ENCODE measurements at regions not wholly inside any gene's neighbourhood (a gene's known extent, or its start where the extent isn't known, plus 50 kb on each side); places are given as distances from the start of the nearest gene placed in this dataset.

DNA sequence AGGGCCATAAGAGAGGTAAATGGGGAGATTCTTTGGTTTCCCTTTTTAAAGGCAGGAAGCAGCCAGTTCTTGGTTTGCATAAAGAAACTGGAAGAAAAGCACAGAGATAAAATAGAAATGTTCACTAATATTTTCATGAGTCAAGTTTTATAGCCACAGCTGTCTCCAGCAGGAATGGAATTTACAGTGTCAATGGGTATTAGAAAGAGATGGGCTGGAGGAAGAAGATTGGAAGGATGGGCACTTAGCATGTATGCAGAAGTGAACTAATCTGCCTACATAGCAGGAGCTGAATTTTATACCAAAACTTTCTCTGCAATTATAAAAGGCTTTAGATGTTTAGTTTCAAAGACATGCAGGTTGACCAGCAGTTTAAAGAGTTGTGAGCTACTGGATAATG lies 521.9 kb upstream of the GOLIM4 start:
- Mint-ChIP-seq H3K4me1 (ENCODE audit: low read depth) (no peaks in the 10 kb centered on the region), H3K9me3 (peaks cover 11% of the 10 kb centered on the region; the same call in 1 of the 2 replicates), H3K4me3 (no peak overlapping the region), H3K36me3 (ENCODE audit: low read depth) (no peaks in the 10 kb centered on the region), H3K27me3 (ENCODE audit: insufficient read depth) (no peaks in the 10 kb centered on the region; the same call in 1 of the 2 replicates), H3K27ac (no peak overlapping the region)
- no peak for DNase-seq
- TF ChIP-seq, protein P1, sequence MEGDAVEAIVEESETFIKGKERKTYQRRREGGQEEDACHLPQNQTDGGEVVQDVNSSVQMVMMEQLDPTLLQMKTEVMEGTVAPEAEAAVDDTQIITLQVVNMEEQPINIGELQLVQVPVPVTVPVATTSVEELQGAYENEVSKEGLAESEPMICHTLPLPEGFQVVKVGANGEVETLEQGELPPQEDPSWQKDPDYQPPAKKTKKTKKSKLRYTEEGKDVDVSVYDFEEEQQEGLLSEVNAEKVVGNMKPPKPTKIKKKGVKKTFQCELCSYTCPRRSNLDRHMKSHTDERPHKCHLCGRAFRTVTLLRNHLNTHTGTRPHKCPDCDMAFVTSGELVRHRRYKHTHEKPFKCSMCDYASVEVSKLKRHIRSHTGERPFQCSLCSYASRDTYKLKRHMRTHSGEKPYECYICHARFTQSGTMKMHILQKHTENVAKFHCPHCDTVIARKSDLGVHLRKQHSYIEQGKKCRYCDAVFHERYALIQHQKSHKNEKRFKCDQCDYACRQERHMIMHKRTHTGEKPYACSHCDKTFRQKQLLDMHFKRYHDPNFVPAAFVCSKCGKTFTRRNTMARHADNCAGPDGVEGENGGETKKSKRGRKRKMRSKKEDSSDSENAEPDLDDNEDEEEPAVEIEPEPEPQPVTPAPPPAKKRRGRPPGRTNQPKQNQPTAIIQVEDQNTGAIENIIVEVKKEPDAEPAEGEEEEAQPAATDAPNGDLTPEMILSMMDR (IDR thresholded peaks at IDR 0.05): no peak

DNA sequence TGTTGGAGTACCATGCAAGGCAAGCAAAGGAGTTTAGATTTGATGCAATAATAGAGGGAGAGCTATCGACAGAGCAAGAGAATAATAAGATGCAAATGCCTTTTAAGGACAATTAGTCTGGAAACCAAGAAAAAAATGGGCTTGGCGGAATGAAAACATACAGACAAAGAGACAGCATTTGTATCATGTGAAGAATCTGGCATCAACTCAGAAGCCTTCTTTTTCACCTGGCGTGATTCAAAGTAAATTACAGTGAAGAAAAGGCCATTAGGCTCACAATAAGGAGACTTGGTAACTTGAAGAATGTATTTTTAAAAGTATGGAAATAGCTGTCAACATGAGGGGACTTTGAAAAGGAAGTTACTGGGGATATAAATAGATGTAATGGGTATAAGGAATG lies 521.2 kb upstream of the GOLIM4 start:
- Mint-ChIP-seq H3K4me3 (no peak overlapping the region), H3K27ac (no peak overlapping the region), H3K9me3 (peaks cover 13% of the 10 kb centered on the region; the same call in 1 of the 2 replicates), H3K4me1 (ENCODE audit: low read depth) (no peaks in the 10 kb centered on the region), H3K36me3 (ENCODE audit: low read depth) (no peaks in the 10 kb centered on the region), H3K27me3 (ENCODE audit: insufficient read depth) (no peaks in the 10 kb centered on the region; the same call in 1 of the 2 replicates)
- TF ChIP-seq, protein P1 (IDR thresholded peaks at IDR 0.05): no peak
- DNase-seq: no peak

DNA sequence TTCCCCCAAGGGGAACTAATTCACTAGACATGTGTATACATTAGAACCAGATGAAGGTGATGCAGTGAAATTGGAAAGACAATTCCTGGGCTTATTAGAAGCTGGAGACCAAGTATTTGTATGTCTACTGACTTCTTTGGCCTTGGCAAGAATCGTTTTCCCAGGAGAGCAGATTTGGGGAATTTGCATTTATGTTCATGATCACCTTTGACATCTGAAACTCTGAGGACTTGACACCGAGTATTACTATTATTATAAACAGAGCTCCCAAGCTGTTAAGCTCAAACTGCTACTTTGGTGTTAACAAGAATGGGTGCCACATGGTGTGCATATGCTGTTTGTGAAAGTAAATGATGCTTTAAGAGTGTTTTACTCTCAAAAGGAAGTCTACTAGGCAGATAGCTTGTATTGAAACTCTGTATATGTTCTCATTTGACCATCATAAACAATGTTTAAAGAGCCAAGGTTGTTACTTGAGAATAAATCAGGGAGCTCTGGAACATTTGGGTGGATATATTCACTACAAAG lies 519.8 kb upstream of the GOLIM4 start:
- DNase-seq: no peak
- H3K4me3 Mint-ChIP-seq: no peak overlapping the region
- TF ChIP-seq, protein P1 (IDR thresholded peaks at IDR 0.05): no peak
- no peaks in the 10 kb centered on the region for H3K36me3 Mint-ChIP-seq (ENCODE audit: low read depth)
- H3K4me1 Mint-ChIP-seq (ENCODE audit: low read depth): no peaks in the 10 kb centered on the region
- no peak overlapping the region for H3K27ac Mint-ChIP-seq
- H3K27me3 Mint-ChIP-seq (ENCODE audit: insufficient read depth): no peaks in the 10 kb centered on the region; the same call in 1 of the 2 replicates
- H3K9me3 Mint-ChIP-seq: peaks cover 14% of the 10 kb centered on the region; the same call in 1 of the 2 replicates

DNA sequence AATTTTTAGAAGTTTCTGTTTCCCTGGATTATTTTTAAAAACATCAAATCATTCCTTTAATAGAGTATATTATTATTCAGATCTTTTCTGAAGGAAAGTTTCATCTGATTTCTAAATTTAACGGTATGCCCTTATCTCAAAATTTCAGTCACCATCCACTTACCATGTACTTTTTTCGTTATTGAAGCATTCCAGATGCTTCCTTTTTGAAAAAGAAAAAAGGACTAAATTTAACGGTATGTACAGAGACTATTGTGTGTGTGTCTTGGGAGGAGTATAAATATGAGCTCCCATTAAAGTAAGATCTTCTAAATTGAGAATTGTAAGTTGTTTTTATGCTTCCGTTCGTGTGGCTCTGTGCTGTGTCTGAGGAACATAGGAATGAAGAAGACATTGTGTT lies 517.4 kb upstream of the GOLIM4 start:
- TF ChIP-seq, protein P1 (IDR thresholded peaks at IDR 0.05): no peak
- no peak for DNase-seq
- no peak overlapping the region for H3K4me3 Mint-ChIP-seq

DNA sequence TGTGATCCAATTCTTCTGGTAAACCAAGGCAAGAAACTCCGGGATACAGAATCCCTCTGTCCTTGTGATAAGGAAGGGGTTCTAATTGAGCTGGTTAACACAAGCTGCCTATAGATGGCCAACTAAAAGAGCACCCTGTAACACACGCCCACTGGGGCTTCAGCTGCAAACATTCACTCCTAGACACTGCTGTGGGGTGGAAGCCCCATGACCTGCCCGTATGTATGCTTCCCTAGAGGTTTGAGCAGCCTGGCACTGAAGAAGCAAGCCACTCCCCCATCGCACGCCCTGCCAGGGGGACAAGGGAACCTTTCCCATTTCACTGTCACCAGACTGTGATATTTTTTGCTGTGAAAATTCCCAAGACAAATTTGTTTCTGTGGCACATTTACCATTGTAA lies 516.9 kb upstream of the GOLIM4 start:
- Mint-ChIP-seq H3K27ac (no peak overlapping the region), H3K4me3 (no peak overlapping the region), H3K4me1 (ENCODE audit: low read depth) (no peaks in the 10 kb centered on the region), H3K36me3 (ENCODE audit: low read depth) (no peaks in the 10 kb centered on the region), H3K9me3 (peaks cover 4% of the 10 kb centered on the region; the same call in 1 of the 2 replicates), H3K27me3 (ENCODE audit: insufficient read depth) (no peaks in the 10 kb centered on the region)
- TF ChIP-seq, protein P1 (IDR thresholded peaks at IDR 0.05): no peak
- DNase-seq: no peak

More for the DNA sequence above, 517.4 kb upstream of the GOLIM4 start:
- peaks cover 4% of the 10 kb centered on the region; the same call in 1 of the 2 replicates for H3K9me3 Mint-ChIP-seq
- no peaks in the 10 kb centered on the region; the same call in 1 of the 2 replicates for H3K27me3 Mint-ChIP-seq (ENCODE audit: insufficient read depth)
- H3K36me3 Mint-ChIP-seq (ENCODE audit: low read depth): no peaks in the 10 kb centered on the region
- no peak overlapping the region for H3K27ac Mint-ChIP-seq
- no peaks in the 10 kb centered on the region for H3K4me1 Mint-ChIP-seq (ENCODE audit: low read depth)
